K562 (cell line): ENCODE measurements at regions not wholly inside any gene's neighbourhood (a gene's known extent, or its start where the extent isn't known, plus 50 kb on each side); places are given as distances from the start of the nearest gene placed in this dataset.

Experiments
- ATAC-seq: fragments of 200-7000 bp; cut with Tn5 transposase; 3 replicates; pipeline ENCODE4 v1.9.1; 2020; ENCODE audit warnings: moderate library complexity
- BruUV-seq: library from RNA; stranded (reverse); fragments of 400-500 nt; replicated peaks from 2 replicates; lab custom pipeline; 2021; lab: Mats Ljungman, UMichigan
- CTCF ChIA-PET: fragments of 300-600 bp; formaldehyde crosslinking; extraction: SDS; loops from one replicate; lab custom pipeline; 2021; ENCODE audit warnings: low intra/inter-chr PET ratio; lab: Yijun Ruan, JAX
- POLR2A ChIA-PET: fragments of 300-600, 350-650 bp; sonication (Branson Sonifier 250); formaldehyde crosslinking; extraction: SDS; loops from one replicate; lab custom pipeline; 2021; ENCODE audit warnings: antibody characterized with exemption, inconsistent platforms; lab: Yijun Ruan, JAX
- DNase-seq, 4 experiments: peaks; one replicate each; pipeline versions ENCODE4 v3.0.0 to v3.0.0-alpha.2; 2011 to 2018; ENCODE audit warnings: low spot score in 3 of 4, mixed read lengths in 3 of 4; ENCODE audit errors: extremely low read depth in 1 of 4
- FAIRE-seq: peaks from 2 replicates; lab custom pipeline; 2011; peaks lifted over from hg19 to GRCh38; lab: Jason Lieb, UNC
- H2AFZ ChIP-seq: 2 replicates; pipeline ENCODE4 v1.6.0; 2011; ENCODE audit warnings: low read depth, low read length, control low read depth, inconsistent platforms
- H3K27ac ChIP-seq: fragments of 200-600 bp; 3 replicates; pipeline ENCODE4 v1.8.0; 2011; ENCODE audit warnings: low read depth, mild to moderate bottlenecking, control low read depth, inconsistent platforms, low read length, moderate library complexity, mixed read lengths; ENCODE audit errors: extremely low read depth
- H3K27me3 ChIP-seq, 2 experiments: fragments of 300-600 bp in 1 of 2; 2 replicates in 1 of 2; 3 replicates in 1 of 2; pipeline versions ENCODE4 v1.6.0 to v1.8.0; 2011; ENCODE audit warnings: inconsistent platforms in 2 of 2, low read length in 2 of 2, mild to moderate bottlenecking in 1 of 2, mixed read lengths in 1 of 2, moderate library complexity in 1 of 2; ENCODE audit not compliant: control insufficient read depth in 2 of 2, insufficient read depth in 2 of 2
- H3K36me3 ChIP-seq: fragments of 300-600 bp; 3 replicates; pipeline ENCODE4 v1.8.0; 2011; ENCODE audit warnings: mild to moderate bottlenecking, low read length, inconsistent platforms; ENCODE audit not compliant: control insufficient read depth, insufficient read depth
- H3K4me1 ChIP-seq, 2 experiments: fragments of 200-600 bp in 1 of 2; replicated peaks in 1 of 2; 2 replicates in 1 of 2; 3 replicates in 1 of 2; pipeline versions ENCODE4 v1.5.1 to v1.8.0; 2011; ENCODE audit warnings: inconsistent platforms in 2 of 2, low read length in 2 of 2, mild to moderate bottlenecking in 1 of 2, mixed read lengths in 1 of 2, moderate library complexity in 1 of 2; ENCODE audit not compliant: control insufficient read depth in 2 of 2, insufficient read depth in 2 of 2
- H3K4me2 ChIP-seq: 2 replicates; pipeline ENCODE4 v1.6.1; 2011; ENCODE audit warnings: low read length, control low read depth, inconsistent platforms, mixed read lengths; ENCODE audit not compliant: insufficient read depth
- H3K4me3 ChIP-seq: fragments of 200-600 bp; sonication (generic), shearing (Covaris generic); 2 replicates; pipeline ENCODE4 v1.5.1; 2016; ENCODE audit warnings: control low read depth, inconsistent platforms
- H3K79me2 ChIP-seq: fragments of 200-600 bp; 3 replicates; pipeline ENCODE4 v1.8.0; 2011; ENCODE audit warnings: low read length, inconsistent platforms; ENCODE audit not compliant: control insufficient read depth, insufficient read depth
- H3K9ac ChIP-seq, 2 experiments: 2 replicates each; pipeline versions ENCODE4 v1.6.0 to v1.6.1; 2011; ENCODE audit warnings: low read depth in 2 of 2, low read length in 2 of 2, control low read depth in 1 of 2, inconsistent platforms in 1 of 2, mild to moderate bottlenecking in 1 of 2, mixed read lengths in 1 of 2; ENCODE audit not compliant: insufficient read depth in 1 of 2
- H3K9me1 ChIP-seq: one replicate; pipeline ENCODE4 v1.6.0; 2011; ENCODE audit warnings: inconsistent platforms, mild to moderate bottlenecking, low read length, moderate library complexity; ENCODE audit not compliant: control insufficient read depth, insufficient read depth
- H3K9me3 ChIP-seq: replicated peaks from 2 replicates; pipeline ENCODE4 v1.5.1; 2011; ENCODE audit warnings: low read depth, low read length, inconsistent platforms; ENCODE audit not compliant: control insufficient read depth, insufficient read depth
- H4K20me1 ChIP-seq: replicated peaks from 2 replicates; pipeline ENCODE4 v1.6.1; 2011; ENCODE audit warnings: low read length, inconsistent platforms, mixed read lengths; ENCODE audit not compliant: control insufficient read depth, insufficient read depth
- BACH1 ChIP-seq: fragments of 200-800 bp; sonication (Bioruptor generic); IDR thresholded peaks from 2 replicates; pipeline ENCODE4 v1.6.1; 2016; ENCODE audit warnings: missing genetic modification characterization, missing compliant biosample characterization
- EHMT2 ChIP-seq: fragments of 450-650 bp; IDR thresholded peaks from 2 replicates; pipeline ENCODE4 v1.6.1; 2018; ENCODE audit warnings: antibody characterized with exemption
- FUS ChIP-seq: fragments of 200-400 bp; formaldehyde crosslinking; optimal IDR thresholded peaks from 2 replicates; pipeline ENCODE3; 2017; ENCODE audit warnings: low read depth, low read length
- PRMT5 ChIP-seq: sonication (generic); formaldehyde crosslinking; IDR thresholded peaks from 2 replicates; pipeline ENCODE4 v1.5.0; 2020; ENCODE audit warnings: missing genetic modification reagents
- ZNF79 ChIP-seq: fragments of 250-450 bp; sonication (Bioruptor Pico); IDR thresholded peaks from 2 replicates; pipeline ENCODE4 v1.4.0; 2020; ENCODE audit warnings: low read depth, mild to moderate bottlenecking, moderate library complexity
- WGBS: fragments of 100-300 bp; shearing (Covaris generic); methylation state at CpG from one replicate; pipeline ENCODE4 v1.1.6; 2016; ENCODE audit warnings: low coverage, mixed read lengths; ENCODE audit not compliant: insufficient coverage; ENCODE audit errors: missing lambda C conversion rate; 5-methylcytosine and 5-hydroxymethylcytosine counted together
- in situ Hi-C: fragments of 300-500 bp; cut with MboI; formaldehyde crosslinking; loops from 4 replicates; pipeline ENCODE4 v1.15.0; 2018; ENCODE audit warnings: inconsistent platforms, mixed read lengths
- intact Hi-C: fragments of 100-400 bp; cut with micrococcal nuclease; formaldehyde crosslinking; loops from 2 replicates; pipeline ENCODE4 v1.14.2; 2022
- TF ChIP-seq, protein P1 (sequence below): fragments of 450-650 bp; formaldehyde crosslinking; IDR thresholded peaks from 2 replicates; pipeline ENCODE4 v1.4.0; 2022; ENCODE audit warnings: missing genetic modification characterization
- TF ChIP-seq, protein P2 (sequence below): sonication (generic); formaldehyde crosslinking; IDR thresholded peaks from 2 replicates; pipeline ENCODE4 v1.8.0; 2022; ENCODE audit warnings: mild to moderate bottlenecking, missing genetic modification reagents
- TF ChIP-seq, protein P3 (sequence below): sonication (generic); formaldehyde crosslinking; IDR thresholded peaks from 2 replicates; pipeline ENCODE4 v1.8.0; 2022; ENCODE audit warnings: mild to moderate bottlenecking, missing genetic modification reagents
- TF ChIP-seq, protein P4 (sequence below): sonication (generic); formaldehyde crosslinking; IDR thresholded peaks from 2 replicates; pipeline ENCODE4 v1.8.0; 2022; ENCODE audit warnings: mild to moderate bottlenecking, low read depth, missing genetic modification reagents

DNA sequence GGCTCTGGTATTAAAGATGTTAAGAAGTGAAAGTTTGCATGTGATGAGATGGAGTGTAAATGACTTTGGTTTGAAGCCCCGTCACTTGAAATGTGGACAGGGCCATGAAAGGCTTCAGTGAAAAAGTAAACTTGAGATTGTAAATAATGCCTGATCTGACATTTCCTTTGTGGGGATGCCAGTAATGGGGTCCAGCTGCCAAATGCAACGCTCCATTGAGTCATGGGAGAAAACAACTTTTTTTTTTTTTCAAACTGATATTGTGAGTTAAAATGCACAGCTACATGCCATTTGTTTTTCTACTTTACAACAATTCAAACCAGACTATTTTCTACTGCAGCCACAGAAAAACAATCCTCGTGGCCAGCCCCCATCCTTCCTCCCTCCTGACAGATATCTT lies 327.0 kb upstream of the TNC start:
- POLR2A ChIA-PET, result no interaction called here
- Histone ChIP-seq H3K4me3 (no peak overlapping the region), H3K4me1 (no peaks in the 10 kb centered on the region), H3K27me3 (no peaks in the 10 kb centered on the region), H3K4me2 (no peak overlapping the region), H3K36me3 (no peaks in the 10 kb centered on the region), H3K79me2 (no peaks in the 10 kb centered on the region), H2AFZ (no peak overlapping the region), H4K20me1 (no peaks in the 10 kb centered on the region), H3K9me3 (no peaks in the 10 kb centered on the region; the same call in 1 of the 2 replicates), H3K9me1 (no peaks in the 10 kb centered on the region)
- intact Hi-C loops, result no loop called here
- CTCF ChIA-PET, result no interaction called here
- ATAC-seq (no peak), FAIRE-seq (no peak), DNase-seq (no peak)
- BruUV-seq, result no TSS peak
- in situ Hi-C loops, result no loop called here
- TF ChIP-seq, protein P1, sequence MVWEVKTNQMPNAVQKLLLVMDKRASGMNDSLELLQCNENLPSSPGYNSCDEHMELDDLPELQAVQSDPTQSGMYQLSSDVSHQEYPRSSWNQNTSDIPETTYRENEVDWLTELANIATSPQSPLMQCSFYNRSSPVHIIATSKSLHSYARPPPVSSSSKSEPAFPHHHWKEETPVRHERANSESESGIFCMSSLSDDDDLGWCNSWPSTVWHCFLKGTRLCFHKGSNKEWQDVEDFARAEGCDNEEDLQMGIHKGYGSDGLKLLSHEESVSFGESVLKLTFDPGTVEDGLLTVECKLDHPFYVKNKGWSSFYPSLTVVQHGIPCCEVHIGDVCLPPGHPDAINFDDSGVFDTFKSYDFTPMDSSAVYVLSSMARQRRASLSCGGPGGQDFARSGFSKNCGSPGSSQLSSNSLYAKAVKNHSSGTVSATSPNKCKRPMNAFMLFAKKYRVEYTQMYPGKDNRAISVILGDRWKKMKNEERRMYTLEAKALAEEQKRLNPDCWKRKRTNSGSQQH (CRISPR knock-in tag), result no peak
- TF ChIP-seq ZNF79 (CRISPR knock-in tag), result no peak
- TF ChIP-seq FUS, result no peak
- TF ChIP-seq, protein P2, sequence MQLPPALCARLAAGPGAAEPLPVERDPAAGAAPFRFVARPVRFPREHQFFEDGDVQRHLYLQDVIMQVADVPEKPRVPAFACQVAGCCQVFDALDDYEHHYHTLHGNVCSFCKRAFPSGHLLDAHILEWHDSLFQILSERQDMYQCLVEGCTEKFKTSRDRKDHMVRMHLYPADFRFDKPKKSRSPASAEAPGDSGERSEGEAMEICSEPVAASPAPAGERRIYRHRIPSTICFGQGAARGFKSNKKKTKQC, result no peak
- TF ChIP-seq EHMT2, result no peak
- TF ChIP-seq, protein P3, sequence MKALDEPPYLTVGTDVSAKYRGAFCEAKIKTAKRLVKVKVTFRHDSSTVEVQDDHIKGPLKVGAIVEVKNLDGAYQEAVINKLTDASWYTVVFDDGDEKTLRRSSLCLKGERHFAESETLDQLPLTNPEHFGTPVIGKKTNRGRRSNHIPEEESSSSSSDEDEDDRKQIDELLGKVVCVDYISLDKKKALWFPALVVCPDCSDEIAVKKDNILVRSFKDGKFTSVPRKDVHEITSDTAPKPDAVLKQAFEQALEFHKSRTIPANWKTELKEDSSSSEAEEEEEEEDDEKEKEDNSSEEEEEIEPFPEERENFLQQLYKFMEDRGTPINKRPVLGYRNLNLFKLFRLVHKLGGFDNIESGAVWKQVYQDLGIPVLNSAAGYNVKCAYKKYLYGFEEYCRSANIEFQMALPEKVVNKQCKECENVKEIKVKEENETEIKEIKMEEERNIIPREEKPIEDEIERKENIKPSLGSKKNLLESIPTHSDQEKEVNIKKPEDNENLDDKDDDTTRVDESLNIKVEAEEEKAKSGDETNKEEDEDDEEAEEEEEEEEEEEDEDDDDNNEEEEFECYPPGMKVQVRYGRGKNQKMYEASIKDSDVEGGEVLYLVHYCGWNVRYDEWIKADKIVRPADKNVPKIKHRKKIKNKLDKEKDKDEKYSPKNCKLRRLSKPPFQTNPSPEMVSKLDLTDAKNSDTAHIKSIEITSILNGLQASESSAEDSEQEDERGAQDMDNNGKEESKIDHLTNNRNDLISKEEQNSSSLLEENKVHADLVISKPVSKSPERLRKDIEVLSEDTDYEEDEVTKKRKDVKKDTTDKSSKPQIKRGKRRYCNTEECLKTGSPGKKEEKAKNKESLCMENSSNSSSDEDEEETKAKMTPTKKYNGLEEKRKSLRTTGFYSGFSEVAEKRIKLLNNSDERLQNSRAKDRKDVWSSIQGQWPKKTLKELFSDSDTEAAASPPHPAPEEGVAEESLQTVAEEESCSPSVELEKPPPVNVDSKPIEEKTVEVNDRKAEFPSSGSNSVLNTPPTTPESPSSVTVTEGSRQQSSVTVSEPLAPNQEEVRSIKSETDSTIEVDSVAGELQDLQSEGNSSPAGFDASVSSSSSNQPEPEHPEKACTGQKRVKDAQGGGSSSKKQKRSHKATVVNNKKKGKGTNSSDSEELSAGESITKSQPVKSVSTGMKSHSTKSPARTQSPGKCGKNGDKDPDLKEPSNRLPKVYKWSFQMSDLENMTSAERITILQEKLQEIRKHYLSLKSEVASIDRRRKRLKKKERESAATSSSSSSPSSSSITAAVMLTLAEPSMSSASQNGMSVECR (CRISPR knock-in tag), result no peak
- no peak for TF ChIP-seq BACH1
- TF ChIP-seq PRMT5 (CRISPR knock-in tag), result no peak
- TF ChIP-seq, protein P4, sequence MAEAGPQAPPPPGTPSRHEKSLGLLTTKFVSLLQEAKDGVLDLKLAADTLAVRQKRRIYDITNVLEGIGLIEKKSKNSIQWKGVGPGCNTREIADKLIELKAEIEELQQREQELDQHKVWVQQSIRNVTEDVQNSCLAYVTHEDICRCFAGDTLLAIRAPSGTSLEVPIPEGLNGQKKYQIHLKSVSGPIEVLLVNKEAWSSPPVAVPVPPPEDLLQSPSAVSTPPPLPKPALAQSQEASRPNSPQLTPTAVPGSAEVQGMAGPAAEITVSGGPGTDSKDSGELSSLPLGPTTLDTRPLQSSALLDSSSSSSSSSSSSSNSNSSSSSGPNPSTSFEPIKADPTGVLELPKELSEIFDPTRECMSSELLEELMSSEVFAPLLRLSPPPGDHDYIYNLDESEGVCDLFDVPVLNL, result no peak
- TF ChIP-seq, all 486 proteins: peak for 0
- Histone ChIP-seq H3K27ac (no peak overlapping the region), H3K9ac (no peak overlapping the region)
- WGBS, result 0% methylated on average over 3 of the region's 3 CpGs
